Mucosa of descending colon (tissue), 3 donors: ENCODE measurements at regions not wholly inside any gene's neighbourhood (a gene's known extent, or its start where the extent isn't known, plus 50 kb on each side); places are given as distances from the start of the nearest gene placed in this dataset.

Source experiments
- ATAC-seq: fragments of 200-7000 bp; cut with Tn5 transposase; one replicate; pipeline ENCODE4 v1.9.1; 2020; ENCODE audit warnings: mild to moderate bottlenecking, moderate library complexity
- DNase-seq, 3 donors: peaks; one replicate each; pipeline ENCODE4 v3.0.0-alpha.2; 2020
- H3K36me3 ChIP-seq: fragments of 200-600 bp; one replicate; pipeline ENCODE4 v1.8.0; 2021; ENCODE audit warnings: low read depth, mild to moderate bottlenecking
- H3K4me1 ChIP-seq: fragments of 200-600 bp; one replicate; pipeline ENCODE4 v1.8.0; 2021; ENCODE audit warnings: low read depth, mild to moderate bottlenecking
- H3K4me3 ChIP-seq: fragments of 200-600 bp; one replicate; pipeline ENCODE4 v1.8.0; 2021; ENCODE audit warnings: mild to moderate bottlenecking
- H3K9me3 ChIP-seq: fragments of 200-600 bp; one replicate; pipeline ENCODE4 v1.8.0; 2021; ENCODE audit warnings: mild to moderate bottlenecking
- intact Hi-C, 2 donors: fragments of 100-400 bp; cut with DNase I in 1 of 2; cut with micrococcal nuclease in 1 of 2; formaldehyde crosslinking; loops; one replicate each; pipeline versions ENCODE4 v1.11.0 to v1.11.1; 2022; cut with DNase I, micrococcal nuclease
- TF ChIP-seq, protein P1 (sequence below): fragments of 200-600 bp; IDR thresholded peaks from one replicate; pipeline ENCODE4 v1.8.0; 2022; ENCODE audit warnings: antibody characterized with exemption, mild to moderate bottlenecking
- donor health status: DM: no; HTN: no; CAD: no; lungs with moderate emphysema.
- donor health status: DM: no; HTN: no; CAD: no.
- donor health status: DM: no; HTN: yes; CAD: no.

DNA sequence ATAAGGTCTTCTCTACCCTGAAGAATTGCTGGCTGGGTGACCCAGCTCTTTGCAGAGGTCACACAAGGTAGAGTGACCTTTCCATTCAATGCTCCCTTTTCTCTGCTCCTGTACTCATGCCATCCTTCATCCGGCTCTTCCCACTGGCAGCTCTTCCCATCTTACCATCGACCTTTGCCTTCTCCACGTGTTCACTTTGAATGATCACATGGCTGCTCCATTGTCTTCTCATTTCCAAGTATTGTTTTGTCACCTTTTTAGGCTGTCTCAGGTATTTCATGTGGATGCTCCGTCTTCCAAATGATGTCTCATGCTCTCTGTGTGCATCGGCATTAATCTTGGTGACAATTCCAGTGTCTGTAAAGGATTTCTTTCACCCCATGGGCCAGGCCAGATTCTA lies 76.6 kb upstream of the ONECUT1 start:
- Histone ChIP-seq H3K4me3 (no peak overlapping the region), H3K36me3 (no peaks in the 10 kb centered on the region), H3K4me1 (no peaks in the 10 kb centered on the region), H3K9me3 (no peaks in the 10 kb centered on the region)
- TF ChIP-seq, protein P1, sequence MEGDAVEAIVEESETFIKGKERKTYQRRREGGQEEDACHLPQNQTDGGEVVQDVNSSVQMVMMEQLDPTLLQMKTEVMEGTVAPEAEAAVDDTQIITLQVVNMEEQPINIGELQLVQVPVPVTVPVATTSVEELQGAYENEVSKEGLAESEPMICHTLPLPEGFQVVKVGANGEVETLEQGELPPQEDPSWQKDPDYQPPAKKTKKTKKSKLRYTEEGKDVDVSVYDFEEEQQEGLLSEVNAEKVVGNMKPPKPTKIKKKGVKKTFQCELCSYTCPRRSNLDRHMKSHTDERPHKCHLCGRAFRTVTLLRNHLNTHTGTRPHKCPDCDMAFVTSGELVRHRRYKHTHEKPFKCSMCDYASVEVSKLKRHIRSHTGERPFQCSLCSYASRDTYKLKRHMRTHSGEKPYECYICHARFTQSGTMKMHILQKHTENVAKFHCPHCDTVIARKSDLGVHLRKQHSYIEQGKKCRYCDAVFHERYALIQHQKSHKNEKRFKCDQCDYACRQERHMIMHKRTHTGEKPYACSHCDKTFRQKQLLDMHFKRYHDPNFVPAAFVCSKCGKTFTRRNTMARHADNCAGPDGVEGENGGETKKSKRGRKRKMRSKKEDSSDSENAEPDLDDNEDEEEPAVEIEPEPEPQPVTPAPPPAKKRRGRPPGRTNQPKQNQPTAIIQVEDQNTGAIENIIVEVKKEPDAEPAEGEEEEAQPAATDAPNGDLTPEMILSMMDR = no peak
- intact Hi-C loops = no loop called here
- DNase-seq (no peak), ATAC-seq (no peak)

DNA sequence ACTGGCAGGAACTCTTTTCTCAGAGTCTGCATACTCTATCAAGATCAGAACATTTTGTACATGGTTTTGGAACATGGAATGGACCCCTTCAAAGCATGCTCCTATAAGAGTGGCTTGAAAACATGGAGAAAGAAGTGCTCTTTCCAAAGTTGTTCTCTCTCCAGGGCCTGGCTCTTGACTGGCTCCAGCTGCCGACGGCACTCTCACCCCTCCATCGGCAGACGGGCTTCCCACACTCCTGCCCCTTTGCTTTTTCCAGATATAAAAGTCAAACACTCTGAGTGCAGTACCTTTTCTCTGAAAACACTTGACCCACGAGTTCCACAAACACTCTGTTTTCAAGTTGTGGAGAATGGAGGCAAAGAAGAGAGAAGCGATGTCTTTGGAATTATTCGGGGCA lies 72.5 kb upstream of the ONECUT1 start:
- Histone ChIP-seq H3K9me3 (no peaks in the 10 kb centered on the region), H3K4me3 (no peak overlapping the region), H3K4me1 (no peaks in the 10 kb centered on the region), H3K36me3 (no peaks in the 10 kb centered on the region)
- TF ChIP-seq, protein P1 = no peak
- DNase-seq (no peak), ATAC-seq (no peak)
- intact Hi-C loops = no loop called here

DNA sequence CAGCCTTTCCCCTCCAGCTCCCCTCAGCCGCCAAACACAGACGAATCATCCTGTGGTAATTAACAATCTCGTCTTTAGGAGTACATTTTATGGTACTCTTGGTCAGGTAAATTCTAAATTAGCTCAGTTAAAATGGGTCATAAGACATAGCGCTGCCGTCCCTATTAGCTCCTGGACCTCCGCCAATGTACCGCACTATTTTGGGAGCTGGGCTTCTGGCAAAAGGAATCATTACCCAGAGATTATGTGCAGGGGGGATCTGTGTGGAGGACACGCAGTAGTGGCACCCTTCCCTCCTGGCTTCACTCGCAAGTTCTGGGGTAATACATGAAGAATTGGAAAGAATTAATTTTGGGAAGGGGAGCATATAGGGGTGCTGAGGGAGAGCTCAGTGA lies 68.6 kb upstream of the ONECUT1 start:
- H3K9me3 ChIP-seq = no peaks in the 10 kb centered on the region
- no peaks in the 10 kb centered on the region for H3K36me3 ChIP-seq
- no peak overlapping the region for H3K4me3 ChIP-seq
- ATAC-seq (no peak), DNase-seq (no peak)
- TF ChIP-seq, protein P1 = no peak
- H3K4me1 ChIP-seq = no peaks in the 10 kb centered on the region
- intact Hi-C loops = no loop called here

DNA sequence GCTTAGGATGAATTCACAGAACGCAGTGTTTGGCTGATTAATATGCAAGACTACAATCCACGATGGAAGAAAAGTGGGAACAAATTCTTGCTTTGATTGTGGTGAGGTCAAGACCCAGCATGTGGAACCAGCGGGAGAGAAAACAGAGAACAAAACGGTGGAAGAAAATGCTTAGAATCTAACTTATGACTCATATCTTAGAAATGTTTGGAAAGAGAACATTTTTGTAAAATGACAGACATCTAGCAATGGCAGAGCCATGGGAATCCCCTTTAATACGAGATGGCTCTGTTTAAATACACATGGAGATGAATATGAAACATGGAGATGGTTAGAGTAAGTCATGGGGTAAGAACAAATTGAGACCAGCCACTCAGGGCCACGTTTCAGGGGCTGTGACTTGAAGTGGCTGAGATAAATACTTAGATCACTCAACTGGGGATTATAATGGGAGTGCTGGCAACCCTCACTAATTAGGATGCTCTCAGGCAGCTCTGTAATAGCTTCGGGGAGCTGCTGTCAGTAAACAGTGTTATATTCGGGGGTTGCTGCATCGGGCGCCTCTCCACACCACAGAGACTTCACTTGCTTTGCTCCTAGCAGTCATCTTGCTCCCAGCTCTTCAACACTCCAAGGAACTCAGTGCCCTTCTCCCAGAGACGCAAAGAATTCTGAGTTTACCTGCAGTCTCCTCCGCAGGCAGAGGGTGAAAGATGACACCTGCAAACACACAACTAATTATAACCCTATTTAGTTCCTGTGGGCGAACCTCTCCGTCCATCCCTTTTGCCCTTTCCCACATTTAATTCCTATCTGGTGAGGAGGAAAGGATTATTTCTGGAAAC lies 68.0 kb upstream of the ONECUT1 start:
- no peak overlapping the region for H3K4me3 ChIP-seq
- H3K36me3 ChIP-seq = no peaks in the 10 kb centered on the region
- H3K9me3 ChIP-seq = no peaks in the 10 kb centered on the region
- ATAC-seq (no peak), DNase-seq (no peak)
- H3K4me1 ChIP-seq = no peaks in the 10 kb centered on the region
- intact Hi-C loops = no loop called here
- TF ChIP-seq, protein P1 = no peak

DNA sequence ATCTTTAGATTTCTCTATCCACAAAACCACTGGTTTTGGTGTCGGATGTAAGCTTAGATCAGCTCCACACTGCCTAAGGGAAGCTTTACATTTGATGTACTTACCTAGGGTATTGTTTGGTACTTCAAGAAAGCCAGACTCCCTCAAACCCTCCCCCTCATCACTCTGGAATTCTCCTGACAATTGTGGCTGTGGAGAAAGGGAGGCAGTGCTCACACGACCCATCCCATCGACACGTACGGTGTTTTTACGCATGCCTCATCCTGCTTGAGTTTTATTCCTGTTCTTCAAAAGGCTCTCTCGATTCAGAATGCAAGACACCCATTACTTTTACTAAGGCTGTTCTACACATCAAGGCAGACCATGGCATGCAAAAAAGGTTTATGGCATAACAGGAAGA lies 67.3 kb upstream of the ONECUT1 start:
- DNase-seq (no peak), ATAC-seq (no peak)
- TF ChIP-seq, protein P1 = no peak
- no peaks in the 10 kb centered on the region for H3K4me1 ChIP-seq
- no peaks in the 10 kb centered on the region for H3K36me3 ChIP-seq
- no peak overlapping the region for H3K4me3 ChIP-seq
- intact Hi-C loops = no loop called here
- H3K9me3 ChIP-seq = no peaks in the 10 kb centered on the region
